GM18870 (cell line): ENCODE measurements at regions not wholly inside any gene's neighbourhood (a gene's known extent, or its start where the extent isn't known, plus 50 kb on each side); places are given as distances from the start of the nearest gene placed in this dataset.

Experiments used
- ATAC-seq: cut with Tn5 transposase; IDR thresholded peaks from one replicate; pipeline ENCODE4 v1.9.1; 2021; ENCODE audit warnings: moderate library complexity; ENCODE audit not compliant: unreplicated experiment

- no peak for ATAC-seq
Measured at GRCh38 chr7:84631913-84632312, 437.3 kb upstream of the SEMA3A start.

- ATAC-seq, result no peak
Measured at GRCh38 chr7:84629640-84630318, 435.2 kb upstream of the SEMA3A start.

GRCh38 chr7:84629216-84629615 lies 434.6 kb upstream of the SEMA3A start:
- no peak for ATAC-seq

GRCh38 chr7:84627250-84627649 lies 432.7 kb upstream of the SEMA3A start:
- no peak for ATAC-seq

- ATAC-seq, result no peak
Measured at GRCh38 chr7:84624927-84625326, 430.3 kb upstream of the SEMA3A start.

GRCh38 chr7:84624527-84624926 lies 429.9 kb upstream of the SEMA3A start:
- ATAC-seq, result no peak

GRCh38 chr7:84617265-84618030 lies 422.9 kb upstream of the SEMA3A start:
- no peak for ATAC-seq

- no peak for ATAC-seq
Measured at GRCh38 chr7:84614821-84615501, 420.4 kb upstream of the SEMA3A start.

DNA sequence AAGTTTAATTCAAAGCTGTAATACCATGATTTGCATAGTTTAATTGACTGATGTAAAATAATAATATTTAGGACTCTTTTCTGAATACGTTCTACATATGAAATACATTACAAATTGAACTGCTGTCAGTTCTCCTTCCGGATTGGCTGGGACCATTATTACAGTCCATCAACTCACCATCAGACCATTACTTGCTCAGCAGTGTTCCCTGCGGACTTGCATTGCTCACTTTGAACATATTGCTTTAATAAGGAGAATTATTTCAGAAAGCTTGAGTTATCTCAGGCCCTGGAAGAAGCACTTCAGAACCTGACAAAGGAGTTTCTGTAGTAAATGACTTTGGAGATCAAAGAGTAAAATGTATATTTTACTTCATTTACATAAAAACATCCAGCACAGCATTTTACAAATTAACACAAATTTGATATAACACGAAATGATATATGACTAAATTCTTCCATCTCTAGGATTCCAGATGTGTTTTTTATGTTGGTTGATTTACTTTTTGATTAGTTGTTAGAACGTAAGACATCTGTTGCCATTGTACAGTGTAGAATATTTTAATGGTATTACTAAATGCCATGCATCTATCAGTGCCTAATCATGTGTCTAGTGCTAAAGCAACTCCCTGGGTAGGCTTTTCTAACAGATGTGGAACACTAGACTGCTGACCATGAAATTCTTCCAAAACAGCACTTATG lies 418.5 kb upstream of the SEMA3A start:
- ATAC-seq, result no peak

- ATAC-seq, result no peak
Measured at GRCh38 chr7:84611391-84611790, 416.8 kb upstream of the SEMA3A start.

DNA sequence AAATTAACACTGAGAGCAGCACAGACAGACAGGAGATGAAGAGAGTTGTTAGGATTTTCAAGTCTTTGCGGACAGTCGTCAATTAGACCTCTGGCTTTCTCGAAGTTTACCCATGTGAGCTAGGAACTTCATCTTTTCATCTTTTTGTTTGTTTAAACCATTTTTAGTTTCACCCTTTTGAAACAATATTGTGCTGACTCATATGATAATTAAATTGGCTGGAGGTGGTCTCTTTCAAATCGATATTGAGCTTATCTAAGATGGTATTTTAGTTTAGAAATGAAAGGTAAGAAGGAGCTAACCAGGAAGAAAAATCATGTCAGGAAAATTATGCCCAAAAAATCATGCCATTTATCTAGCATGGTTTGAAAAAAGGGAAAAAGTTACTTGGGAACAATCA lies 415.8 kb upstream of the SEMA3A start:
- ATAC-seq, result no peak

- no peak for ATAC-seq
Measured at GRCh38 chr7:84605301-84605700, 410.7 kb upstream of the SEMA3A start.

GRCh38 chr7:84603545-84603944 lies 409.0 kb upstream of the SEMA3A start:
- no peak for ATAC-seq

GRCh38 chr7:84595026-84595425 lies 400.4 kb upstream of the SEMA3A start:
- no peak for ATAC-seq

DNA sequence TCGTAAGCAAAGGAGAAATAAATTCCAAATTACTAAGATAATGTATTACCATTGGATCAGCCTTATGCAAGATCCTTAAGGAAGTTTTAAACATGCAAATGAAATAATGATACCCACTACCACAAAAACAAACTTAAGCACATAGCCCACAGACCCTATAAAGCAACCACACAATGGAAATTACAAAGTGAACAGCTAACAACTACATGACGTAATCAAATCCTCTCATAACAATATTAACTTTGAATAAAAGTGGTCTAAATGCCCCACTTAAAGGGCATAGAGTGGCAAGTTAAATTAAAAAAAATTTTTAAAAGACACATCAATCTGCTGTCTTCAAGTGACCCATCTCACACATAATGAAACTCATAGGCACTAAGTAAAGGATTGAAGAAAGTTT lies 397.3 kb upstream of the SEMA3A start:
- no peak for ATAC-seq

DNA sequence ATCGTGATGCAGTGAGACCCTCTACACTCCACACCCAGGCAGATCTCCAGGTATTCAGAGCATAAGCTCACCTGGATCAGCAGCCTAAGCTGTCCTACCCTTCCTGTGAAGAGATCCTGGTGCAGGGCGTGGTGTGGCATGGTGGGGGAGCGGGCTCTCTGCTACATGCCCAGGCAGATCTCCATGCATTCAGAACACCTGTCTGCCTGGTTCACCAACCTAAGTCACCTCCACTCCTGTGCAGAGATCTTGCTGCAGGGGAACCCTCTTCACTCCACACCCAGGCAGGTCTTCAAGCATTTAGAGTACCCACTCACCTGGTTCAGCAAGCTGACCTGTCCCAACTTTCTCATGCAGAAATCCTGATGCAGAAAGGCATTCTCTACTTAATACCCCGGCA lies 394.4 kb upstream of the SEMA3A start:
- ATAC-seq, result no peak

- ATAC-seq, result no peak
Measured at GRCh38 chr7:84583331-84583730, 388.7 kb upstream of the SEMA3A start.

DNA sequence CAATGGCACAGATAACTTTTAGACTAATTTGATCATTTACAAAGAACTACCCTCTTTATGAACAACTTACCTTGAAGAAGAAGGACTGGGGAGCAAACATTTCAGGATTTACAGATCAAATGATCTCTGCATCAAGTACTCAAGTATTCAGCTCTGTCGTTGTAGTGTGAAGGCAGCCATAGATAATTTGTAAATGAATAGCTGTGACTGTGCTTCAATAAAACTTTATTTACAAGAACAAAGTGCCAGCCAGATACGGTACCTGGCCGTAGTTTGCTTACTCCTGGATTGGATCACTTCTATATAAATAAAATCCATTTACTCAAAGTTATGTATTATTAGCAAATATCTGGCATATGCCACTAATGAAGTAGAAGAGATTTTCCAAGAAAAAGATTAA lies 388.2 kb upstream of the SEMA3A start:
- ATAC-seq, result no peak

- no peak for ATAC-seq
Measured at GRCh38 chr7:84578825-84579224, 384.2 kb upstream of the SEMA3A start.

DNA sequence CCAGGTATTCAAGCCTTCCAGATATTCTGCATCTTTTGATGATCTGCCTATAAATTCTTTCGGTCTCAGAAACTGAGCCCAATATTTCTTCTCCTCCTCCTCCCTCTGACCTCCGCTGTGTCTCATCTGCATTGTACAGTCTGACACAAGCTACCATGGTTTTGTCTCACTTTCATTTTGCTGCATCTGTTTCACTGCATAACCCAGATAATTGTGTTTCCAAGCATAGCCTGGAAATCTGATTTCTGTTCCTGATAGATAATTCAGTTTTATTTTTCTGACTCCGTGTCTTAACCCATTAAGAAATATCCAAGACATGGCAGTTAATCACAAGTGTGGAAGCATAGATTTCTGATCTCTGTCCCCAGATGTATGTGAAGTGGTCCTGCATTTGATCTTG lies 374.2 kb upstream of the SEMA3A start:
- no peak for ATAC-seq

- ATAC-seq, result no peak
Measured at GRCh38 chr7:84565345-84566074, 370.9 kb upstream of the SEMA3A start.
